Activated CD8-positive, alpha-beta memory T cell treated with anti-CD3 and anti-CD28 coated beads for 36 hours (primary cell): ENCODE measurements at regions not wholly inside any gene's neighbourhood (a gene's known extent, or its start where the extent isn't known, plus 50 kb on each side); places are given as distances from the start of the nearest gene placed in this dataset.
"Not testable (repeated sequence)": the region's sequence is repeated elsewhere in the genome, so short reads cannot be mapped to it uniquely, and the experiment has no call there.

Experiments
- CTCF ChIA-PET: fragments of 350-600 bp; sonication (Branson Sonifier 250); formaldehyde crosslinking; loops from one replicate; lab custom pipeline; 2021; ENCODE audit warnings: antibody characterized with exemption; lab: Charles Lee
- POLR2A ChIA-PET: fragments of 350-600 bp; sonication (Branson Sonifier 250); formaldehyde crosslinking; loops from one replicate; lab custom pipeline; 2021; ENCODE audit warnings: antibody characterized with exemption; lab: Charles Lee

- CTCF ChIA-PET = no interaction called here
- POLR2A ChIA-PET = no interaction called here
These were observed 690.9 kb upstream of the FBXO33 start for GRCh38 chr14:40122968-40123648.

- POLR2A ChIA-PET = no interaction called here
- CTCF ChIA-PET = no interaction called here
These were observed 687.5 kb upstream of the FBXO33 start for GRCh38 chr14:40119765-40120164.

DNA sequence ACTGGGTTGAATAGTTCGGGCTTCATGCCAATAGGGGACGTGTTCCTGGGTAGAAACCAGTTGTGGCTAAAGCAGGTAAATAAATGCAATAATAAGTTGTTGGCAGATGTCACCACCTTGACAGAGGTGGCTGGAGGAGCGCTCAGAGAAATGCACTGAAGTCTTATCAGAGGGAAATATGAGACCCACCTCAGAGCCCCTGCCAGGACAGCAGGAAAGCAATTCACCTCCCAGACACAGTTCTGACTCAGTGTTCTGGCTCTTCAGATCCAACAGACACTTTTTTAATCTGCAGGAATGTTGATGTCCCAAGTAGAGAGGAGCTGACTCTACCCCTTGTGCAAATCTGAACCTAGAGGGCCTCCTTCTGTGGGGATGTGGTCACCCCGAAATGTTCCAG lies 687.1 kb upstream of the FBXO33 start:
- ChIA-PET POLR2A (no interaction called here), CTCF (no interaction called here)

- CTCF ChIA-PET = no interaction called here
- POLR2A ChIA-PET = no interaction called here
These were observed 683.4 kb upstream of the FBXO33 start for GRCh38 chr14:40115583-40115982.

GRCh38 chr14:40113671-40114070 lies 681.4 kb upstream of the FBXO33 start:
- ChIA-PET CTCF (no interaction called here), POLR2A (no interaction called here)

DNA sequence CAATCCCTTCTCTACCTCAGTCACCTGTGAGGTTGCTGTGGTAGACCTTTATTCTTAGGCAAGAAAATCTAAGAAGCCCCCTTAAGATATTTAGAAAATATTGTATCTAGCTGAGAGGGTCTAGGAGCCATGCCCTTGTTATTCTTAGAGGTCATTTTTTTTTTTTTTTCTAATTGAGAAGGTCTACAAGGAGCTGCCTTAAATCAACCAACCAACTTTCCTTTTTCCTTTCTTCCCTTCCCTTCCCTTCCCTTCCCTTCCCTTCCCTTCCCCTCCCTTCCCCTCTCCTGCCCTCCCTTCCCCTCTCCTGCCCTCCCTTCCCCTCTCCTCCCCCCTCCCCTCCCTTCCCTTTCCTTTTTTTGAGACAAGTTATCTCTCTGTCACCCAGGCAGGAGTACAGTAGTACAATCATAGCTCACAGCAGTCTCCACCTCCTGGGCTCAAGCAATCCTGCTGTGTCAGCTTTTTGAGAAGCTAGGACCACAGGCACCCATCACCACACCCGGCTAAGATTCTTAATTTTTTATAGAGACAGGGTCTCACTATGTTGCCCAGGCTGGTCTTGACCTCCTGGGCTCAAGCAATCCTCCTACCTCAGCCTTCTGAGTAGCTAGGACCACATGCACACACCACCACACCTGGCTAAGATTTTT lies 668.4 kb upstream of the FBXO33 start:
- ChIA-PET POLR2A (no interaction called here), CTCF (no interaction called here)

DNA sequence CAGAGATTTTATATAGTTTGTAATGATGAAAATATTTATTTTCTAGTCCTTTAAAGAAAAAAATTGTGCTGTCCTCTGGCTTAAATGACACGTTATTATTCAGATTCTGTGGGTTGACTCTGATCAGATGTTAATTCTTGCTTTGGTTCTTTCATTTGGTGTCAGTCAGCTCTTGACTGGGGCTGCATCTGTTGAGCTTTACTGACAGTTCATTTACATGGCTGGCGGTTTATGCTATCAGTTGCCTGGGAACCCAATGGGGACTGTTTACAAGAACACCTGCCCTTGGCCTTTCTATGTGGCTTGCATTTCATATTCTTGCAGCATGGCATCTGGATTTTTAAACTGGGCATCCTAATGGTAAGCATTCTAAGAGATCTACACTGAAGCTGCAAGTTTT lies 667.1 kb upstream of the FBXO33 start:
- POLR2A ChIA-PET = no interaction called here

GRCh38 chr14:40098468-40098867 lies 666.2 kb upstream of the FBXO33 start:
- CTCF ChIA-PET = no interaction called here
- POLR2A ChIA-PET = no interaction called here

More for the DNA sequence above, 667.1 kb upstream of the FBXO33 start:
- CTCF ChIA-PET = no interaction called here

DNA sequence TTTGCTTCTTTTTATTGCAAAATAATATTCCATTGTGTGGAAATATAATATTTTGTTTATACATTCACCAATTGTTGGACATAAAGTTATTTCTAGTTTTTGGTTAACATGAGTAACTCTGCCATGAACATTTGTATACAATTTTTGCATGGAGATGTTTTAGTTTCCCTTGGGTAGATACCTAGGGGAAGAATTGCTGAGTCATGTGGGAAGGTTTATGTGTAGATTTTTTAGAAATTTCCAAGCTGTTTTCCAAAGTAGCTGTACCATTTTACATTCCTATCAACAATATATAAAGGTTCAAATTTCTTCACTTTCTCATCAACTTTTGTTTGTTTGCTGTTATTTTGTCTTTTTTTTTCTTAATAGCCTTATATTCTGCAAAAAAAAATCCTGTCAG lies 664.7 kb upstream of the FBXO33 start:
- ChIA-PET POLR2A (no interaction called here), CTCF (no interaction called here)

DNA sequence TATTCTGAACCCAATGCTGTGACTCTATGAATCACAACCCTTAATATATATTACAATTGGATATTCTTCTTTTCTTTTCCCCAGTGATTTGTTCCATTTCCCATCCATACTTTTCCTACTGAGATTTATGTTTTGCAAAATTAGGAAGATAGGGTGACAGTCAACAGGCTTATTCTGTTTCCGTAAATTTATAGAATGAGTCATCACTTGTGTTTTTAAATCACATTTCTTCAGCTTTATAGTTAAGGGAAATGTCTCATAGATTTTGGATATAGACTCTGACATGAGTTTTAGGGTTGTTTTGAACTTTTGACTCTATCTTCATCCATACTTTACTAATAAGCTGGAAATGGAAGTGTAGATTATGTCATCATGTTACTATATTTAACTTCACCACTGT lies 661.6 kb upstream of the FBXO33 start:
- ChIA-PET POLR2A (no interaction called here), CTCF (no interaction called here)

DNA sequence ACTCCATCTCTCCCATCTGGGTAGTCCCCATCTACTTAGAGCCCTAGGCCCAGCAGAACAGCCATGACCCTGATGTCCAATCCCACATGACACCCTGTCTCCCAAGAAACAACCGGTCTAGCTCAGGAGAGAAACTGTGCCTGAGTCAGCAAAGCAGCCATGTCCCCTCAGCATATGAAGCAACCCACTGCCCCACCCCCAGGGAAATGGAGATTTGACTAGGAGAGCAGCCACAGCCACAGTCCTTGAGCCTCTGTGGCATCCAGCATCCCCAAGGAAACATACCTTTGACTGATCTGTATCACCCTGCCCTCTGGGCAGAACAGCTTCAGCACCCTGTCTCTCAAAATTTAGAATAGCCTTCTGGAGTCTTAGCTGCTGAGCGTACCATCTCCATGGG lies 641.9 kb upstream of the FBXO33 start:
- ChIA-PET CTCF (no interaction called here), POLR2A (no interaction called here)

GRCh38 chr14:40072175-40072574 lies 639.9 kb upstream of the FBXO33 start:
- ChIA-PET CTCF (no interaction called here), POLR2A (no interaction called here)

DNA sequence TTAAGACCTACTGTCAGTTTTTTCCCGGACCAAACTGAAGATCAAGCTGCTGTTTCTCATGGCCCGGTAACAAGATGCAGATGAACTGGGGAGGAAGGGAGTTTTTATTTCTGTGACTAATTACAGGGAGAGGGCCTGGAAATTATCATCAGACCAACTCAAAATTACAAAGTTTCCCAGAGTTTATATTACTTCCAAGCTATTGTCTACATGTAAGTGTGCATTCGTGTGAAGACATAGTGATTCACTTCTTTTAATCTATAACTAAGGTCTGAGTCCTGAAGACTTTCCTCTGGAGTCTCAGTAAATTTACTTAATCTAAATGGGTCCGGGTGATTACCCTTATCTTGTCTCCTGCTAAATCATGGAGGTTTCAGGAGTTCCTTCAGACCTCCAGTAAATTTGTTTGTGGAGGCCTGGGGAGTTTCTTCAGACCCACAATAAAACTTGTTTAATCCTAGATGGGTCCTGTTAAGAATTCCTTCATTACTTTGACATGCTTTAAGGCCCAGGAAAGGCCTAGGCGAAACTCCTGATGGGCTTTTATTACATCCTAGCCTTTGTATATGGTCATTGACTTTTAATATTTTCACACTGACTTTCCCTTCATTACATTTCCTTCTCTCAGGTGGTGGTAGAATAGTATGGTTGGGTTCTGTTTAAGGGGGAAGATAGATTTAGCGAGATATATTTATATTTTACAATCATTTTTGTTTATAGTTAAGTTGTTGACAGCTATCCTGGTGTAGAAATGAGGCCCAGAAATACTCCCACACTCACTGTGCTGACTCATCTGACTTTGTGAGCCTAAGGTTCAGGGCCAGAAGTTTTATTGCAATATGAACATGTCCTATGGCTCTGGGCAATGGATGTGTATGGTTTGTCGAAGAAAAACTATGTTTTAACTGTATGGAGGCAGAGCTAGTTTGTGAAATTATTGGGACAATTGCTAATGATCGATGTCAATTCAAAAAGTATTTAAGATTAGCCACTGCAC lies 627.0 kb upstream of the FBXO33 start:
- ChIA-PET CTCF (no interaction called here), POLR2A (no interaction called here)

DNA sequence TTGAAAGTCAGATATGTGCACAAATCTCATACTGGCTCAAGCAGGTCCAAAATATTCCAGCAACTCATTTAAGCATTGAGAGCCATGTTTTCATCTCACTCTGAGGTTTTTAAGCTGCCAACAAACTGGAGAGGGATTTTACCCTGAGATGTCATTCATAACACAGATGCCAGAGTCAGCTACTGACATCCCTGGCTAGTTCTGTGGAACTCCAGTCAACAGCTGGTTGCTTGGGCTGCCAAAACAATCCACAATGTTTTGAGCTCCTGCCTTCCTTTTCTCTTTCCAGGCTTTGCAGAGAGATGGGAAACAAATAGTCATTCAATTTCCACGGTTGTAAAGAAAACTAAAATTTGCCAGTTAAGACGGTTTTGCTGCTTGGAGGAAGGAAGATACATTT lies 621.2 kb upstream of the FBXO33 start:
- ChIA-PET POLR2A (no interaction called here), CTCF (no interaction called here)

DNA sequence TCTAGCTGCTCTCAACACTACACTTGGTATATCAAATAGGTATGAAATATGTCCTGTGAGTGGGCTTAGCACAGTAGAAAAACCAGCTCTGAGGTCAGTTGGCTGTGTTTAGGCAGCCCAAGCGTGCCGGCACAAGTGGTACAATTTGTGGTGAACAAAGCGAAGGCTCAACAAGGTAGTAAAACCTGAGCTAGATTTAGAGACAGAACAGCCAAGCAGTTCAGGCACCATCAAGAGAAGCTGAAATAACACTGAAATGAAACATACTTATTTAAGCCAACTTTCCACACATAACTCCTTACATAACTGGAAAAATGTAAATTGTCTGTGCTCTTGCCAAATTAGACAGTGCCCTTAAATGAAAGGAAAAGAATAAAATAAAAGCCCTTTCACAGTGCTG lies 596.8 kb upstream of the FBXO33 start:
- CTCF ChIA-PET = no interaction called here
- POLR2A ChIA-PET = no interaction called here

DNA sequence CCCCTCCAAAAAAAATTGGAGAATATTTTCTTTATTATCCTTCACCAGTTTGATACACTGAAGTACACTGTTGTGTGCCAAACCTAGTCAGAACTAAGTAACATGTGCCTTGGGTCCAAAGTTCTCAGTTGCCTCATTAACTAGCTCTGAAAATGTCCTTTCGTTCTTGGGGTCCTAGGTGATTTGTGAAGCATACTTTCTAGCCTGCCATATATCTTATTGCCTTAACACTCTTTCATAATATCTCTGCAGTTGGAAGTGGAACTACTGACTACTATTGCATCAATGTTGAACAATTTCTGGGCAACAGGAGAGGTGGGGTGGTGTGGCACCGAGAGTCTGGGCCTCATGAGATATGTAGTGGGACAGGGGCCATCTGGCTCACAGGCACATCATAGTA lies 592.9 kb upstream of the FBXO33 start:
- CTCF ChIA-PET = no interaction called here

GRCh38 chr14:40010961-40011360 lies 578.7 kb upstream of the FBXO33 start:
- POLR2A ChIA-PET = no interaction called here
- CTCF ChIA-PET = no interaction called here

More for the DNA sequence above, 592.9 kb upstream of the FBXO33 start:
- POLR2A ChIA-PET = no interaction called here

GRCh38 chr14:40009771-40010170 lies 577.5 kb upstream of the FBXO33 start:
- ChIA-PET CTCF (no interaction called here), POLR2A (no interaction called here)

GRCh38 chr14:40008345-40008744 lies 576.1 kb upstream of the FBXO33 start:
- POLR2A ChIA-PET, CTCF ChIA-PET: not testable (repeated sequence)

GRCh38 chr14:40004871-40005500 lies 572.8 kb upstream of the FBXO33 start:
- ChIA-PET CTCF (no interaction called here), POLR2A (no interaction called here)
